Smooth muscle cell (in vitro differentiated cells): ENCODE measurements at regions not wholly inside any gene's neighbourhood (a gene's known extent, or its start where the extent isn't known, plus 50 kb on each side); places are given as distances from the start of the nearest gene placed in this dataset.

Experiments
- DNase-seq: peaks from one replicate; lab custom pipeline; 2025; ENCODE audit not compliant: unreplicated experiment; lab: John Stamatoyannopoulos, UW
- H2AFZ ChIP-seq: fragments of 200-600 bp; sonication (generic); 2 replicates; pipeline ENCODE4 v1.6.0; 2016; ENCODE audit warnings: antibody characterized with exemption, low read depth, mild to moderate bottlenecking
- H3F3A ChIP-seq: fragments of 200-600 bp; sonication (generic); 2 replicates; pipeline ENCODE4 v1.6.0; 2017; ENCODE audit warnings: antibody characterized with exemption, low read depth
- H3K27ac ChIP-seq: fragments of 200-600 bp; sonication (generic); 2 replicates; pipeline ENCODE4 v1.5.1; 2016; ENCODE audit warnings: low read depth, mild to moderate bottlenecking
- H3K27me3 ChIP-seq: fragments of 200-600 bp; sonication (generic); 2 replicates; pipeline ENCODE4 v1.6.1; 2016; ENCODE audit warnings: low read depth, mild to moderate bottlenecking
- H3K36me3 ChIP-seq: fragments of 200-600 bp; sonication (generic); 2 replicates; pipeline ENCODE4 v1.5.1; 2016; ENCODE audit warnings: low read depth
- H3K4me1 ChIP-seq: fragments of 200-600 bp; sonication (generic); 2 replicates; pipeline ENCODE4 v1.5.1; 2016; ENCODE audit warnings: low read depth
- H3K4me2 ChIP-seq: fragments of 200-600 bp; sonication (generic); 2 replicates; pipeline ENCODE4 v1.6.0; 2016; ENCODE audit warnings: mild to moderate bottlenecking
- H3K4me3 ChIP-seq: fragments of 200-600 bp; sonication (generic); 2 replicates; pipeline ENCODE4 v1.5.1; 2016; ENCODE audit warnings: mild to moderate bottlenecking
- H3K79me2 ChIP-seq: fragments of 200-600 bp; sonication (generic); 2 replicates; pipeline ENCODE4 v1.6.0; 2016; ENCODE audit warnings: low read depth, mild to moderate bottlenecking
- H3K9ac ChIP-seq: fragments of 200-600 bp; sonication (generic); 2 replicates; pipeline ENCODE4 v1.6.0; 2016; ENCODE audit warnings: low read depth
- H3K9me3 ChIP-seq: fragments of 200-600 bp; sonication (generic); replicated peaks from 2 replicates; pipeline ENCODE4 v1.5.1; 2016; ENCODE audit warnings: low read depth
- H4K20me1 ChIP-seq: fragments of 200-600 bp; sonication (generic); 2 replicates; pipeline ENCODE4 v1.6.0; 2016; ENCODE audit warnings: low read depth
- CTCF ChIP-seq: fragments of 200-600 bp; sonication (generic); IDR thresholded peaks from 2 replicates; pipeline ENCODE4 v1.5.1; 2017; ENCODE audit warnings: borderline replicate concordance, mild to moderate bottlenecking, antibody characterized with exemption; ENCODE audit not compliant: insufficient read depth, poor library complexity, severe bottlenecking
- WGBS: methylation state at CpG from one replicate; pipeline ENCODE4 v1.1.7; 2016; ENCODE audit warnings: low lambda C conversion rate; 5-methylcytosine and 5-hydroxymethylcytosine counted together

DNA sequence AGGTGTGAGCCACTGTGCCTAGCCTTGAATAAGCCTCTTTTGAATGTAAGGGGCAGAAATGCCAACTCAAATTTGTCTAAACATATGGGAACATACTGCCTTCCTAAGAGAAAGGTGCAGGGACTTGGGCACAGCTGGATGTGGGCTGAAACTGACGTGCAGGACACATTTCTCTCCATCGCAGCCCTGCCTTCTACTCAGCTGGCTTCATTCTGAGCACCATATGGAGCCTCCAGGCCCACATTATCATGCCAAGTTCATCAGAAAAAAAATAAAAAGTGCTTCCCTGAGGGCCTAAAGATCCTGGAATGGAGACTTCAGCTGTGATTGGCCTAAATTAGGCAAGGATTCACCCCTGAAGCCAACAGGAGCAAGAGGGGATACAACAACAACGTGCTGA is 386.2 kb downstream of the RAB28 start:
- no peaks in the 10 kb centered on the region for H3K9me3 ChIP-seq
- H2AFZ ChIP-seq, result no peak overlapping the region
- H4K20me1 ChIP-seq, result no peaks in the 10 kb centered on the region
- H3K9ac ChIP-seq, result no peak overlapping the region
- WGBS, result 91% methylated on average over 3 of the region's 3 CpGs
- no peaks in the 10 kb centered on the region for H3K36me3 ChIP-seq
- DNase-seq, result no peak
- H3K4me2 ChIP-seq, result no peak overlapping the region
- no peaks in the 10 kb centered on the region for H3K79me2 ChIP-seq
- no peaks in the 10 kb centered on the region for H3F3A ChIP-seq
- no peaks in the 10 kb centered on the region for H3K27me3 ChIP-seq
- H3K4me1 ChIP-seq, result no peaks in the 10 kb centered on the region
- H3K4me3 ChIP-seq, result no peak overlapping the region
- TF ChIP-seq CTCF, result no peak
- no peak overlapping the region for H3K27ac ChIP-seq

DNA sequence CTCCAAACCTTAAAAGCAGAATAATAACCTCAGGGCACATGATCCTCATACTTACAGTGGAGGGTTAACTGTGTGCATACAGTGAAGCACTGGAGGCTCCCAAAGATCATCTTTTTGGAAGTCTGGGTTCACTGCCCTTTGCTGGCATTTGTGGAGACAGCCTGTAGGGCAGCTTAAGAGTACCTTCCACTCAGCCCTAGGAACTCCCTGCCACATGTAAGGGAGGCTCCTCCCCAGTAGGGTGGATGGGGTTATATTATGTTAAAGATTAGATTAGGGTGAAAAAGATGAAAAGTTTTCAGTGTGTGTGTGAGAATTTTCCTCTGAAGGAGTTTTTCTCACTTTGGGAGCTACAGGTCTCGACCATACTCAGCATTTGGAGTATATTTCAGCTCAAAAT is 388.4 kb downstream of the RAB28 start:
- no peaks in the 10 kb centered on the region for H3K4me1 ChIP-seq
- H3K9me3 ChIP-seq, result no peaks in the 10 kb centered on the region
- no peak for TF ChIP-seq CTCF
- H3K27me3 ChIP-seq, result no peaks in the 10 kb centered on the region
- H3F3A ChIP-seq, result no peaks in the 10 kb centered on the region
- H3K9ac ChIP-seq, result no peak overlapping the region
- 89% methylated on average over 1 of the region's 1 CpG for WGBS
- H4K20me1 ChIP-seq, result no peaks in the 10 kb centered on the region
- no peak overlapping the region for H2AFZ ChIP-seq
- H3K4me2 ChIP-seq, result no peak overlapping the region
- no peak overlapping the region for H3K4me3 ChIP-seq
- DNase-seq, result no peak
- H3K79me2 ChIP-seq, result no peaks in the 10 kb centered on the region
- H3K27ac ChIP-seq, result no peak overlapping the region
- H3K36me3 ChIP-seq, result no peaks in the 10 kb centered on the region

DNA sequence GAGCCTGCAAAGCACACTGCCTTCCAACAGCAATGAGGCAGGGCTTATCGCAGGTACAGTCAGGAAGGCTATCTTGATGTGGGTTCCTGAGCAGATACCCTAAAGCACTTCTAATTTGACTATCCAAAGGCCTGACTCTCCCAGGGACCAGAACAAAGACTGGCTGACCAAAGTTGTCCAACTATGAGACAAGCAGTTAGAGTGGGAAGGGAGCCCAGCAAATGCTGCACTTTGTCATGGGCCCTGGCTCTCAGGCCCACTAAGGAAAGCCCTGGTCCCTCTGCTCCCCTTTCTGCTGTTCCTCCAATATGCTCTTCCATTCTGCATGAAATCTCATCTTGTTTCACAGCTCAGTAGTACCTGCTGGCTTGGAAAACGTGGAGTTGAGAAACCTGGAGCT is 391.0 kb downstream of the RAB28 start:
- H2AFZ ChIP-seq, result no peak overlapping the region
- WGBS, result 64% methylated on average over 2 of the region's 2 CpGs
- no peak for TF ChIP-seq CTCF
- no peak overlapping the region for H3K4me3 ChIP-seq
- H3K36me3 ChIP-seq, result no peaks in the 10 kb centered on the region
- no peak for DNase-seq
- H3K9ac ChIP-seq, result no peak overlapping the region
- no peaks in the 10 kb centered on the region for H4K20me1 ChIP-seq
- H3K27me3 ChIP-seq, result no peaks in the 10 kb centered on the region
- no peaks in the 10 kb centered on the region for H3F3A ChIP-seq
- H3K4me1 ChIP-seq, result no peaks in the 10 kb centered on the region
- no peak overlapping the region for H3K27ac ChIP-seq
- H3K79me2 ChIP-seq, result no peaks in the 10 kb centered on the region
- no peak overlapping the region for H3K4me2 ChIP-seq
- H3K9me3 ChIP-seq, result no peaks in the 10 kb centered on the region

GRCh38 chr4:13092702-13093101 is 391.4 kb downstream of the RAB28 start:
- H3K27ac ChIP-seq, result no peak overlapping the region
- H3K79me2 ChIP-seq, result no peaks in the 10 kb centered on the region
- DNase-seq, result no peak
- no peak for TF ChIP-seq CTCF
- no peaks in the 10 kb centered on the region for H3K27me3 ChIP-seq
- no peaks in the 10 kb centered on the region for H3K9me3 ChIP-seq
- H3K4me3 ChIP-seq, result no peak overlapping the region
- no peak overlapping the region for H3K9ac ChIP-seq
- no peaks in the 10 kb centered on the region for H3K36me3 ChIP-seq
- H3K4me2 ChIP-seq, result no peak overlapping the region
- 92% methylated on average over 1 of the region's 1 CpG for WGBS
- H3K4me1 ChIP-seq, result no peaks in the 10 kb centered on the region
- no peaks in the 10 kb centered on the region for H4K20me1 ChIP-seq
- no peak overlapping the region for H2AFZ ChIP-seq
- H3F3A ChIP-seq, result no peaks in the 10 kb centered on the region
